WTC11 (cell line): ENCODE measurements at regions not wholly inside any gene's neighbourhood (a gene's known extent, or its start where the extent isn't known, plus 50 kb on each side); places are given as distances from the start of the nearest gene placed in this dataset.

ENCODE experiments used
- CTCF ChIP-seq: fragments of 200-600 bp; IDR thresholded peaks from 2 replicates; pipeline ENCODE4 v1.8.0; 2022; ENCODE audit warnings: antibody characterized with exemption
- E2F1 ChIP-seq: sonication (generic); formaldehyde crosslinking; IDR thresholded peaks from 2 replicates; pipeline ENCODE4 v1.8.0; 2022; ENCODE audit warnings: mild to moderate bottlenecking, missing genetic modification reagents
- E2F4 ChIP-seq: sonication (generic); formaldehyde crosslinking; IDR thresholded peaks from 2 replicates; pipeline ENCODE4 v1.8.1; 2022; ENCODE audit warnings: low read depth, mild to moderate bottlenecking, moderate library complexity, missing genetic modification reagents, borderline replicate concordance
- ESRRA ChIP-seq: sonication (generic); formaldehyde crosslinking; IDR thresholded peaks from 2 replicates; pipeline ENCODE4 v1.8.1; 2022; ENCODE audit warnings: mild to moderate bottlenecking, missing genetic modification reagents, borderline replicate concordance
- FOXP1 ChIP-seq: sonication (generic); formaldehyde crosslinking; IDR thresholded peaks from 2 replicates; pipeline ENCODE4 v1.8.0; 2022; ENCODE audit warnings: missing genetic modification reagents, mild to moderate bottlenecking, moderate library complexity, borderline replicate concordance
- GABPB1 ChIP-seq: sonication (generic); formaldehyde crosslinking; IDR thresholded peaks from 2 replicates; pipeline ENCODE4 v1.8.1; 2023; ENCODE audit warnings: mild to moderate bottlenecking, missing genetic modification reagents
- HMGXB4 ChIP-seq: sonication (generic); formaldehyde crosslinking; IDR thresholded peaks from 2 replicates; pipeline ENCODE4 v1.8.1; 2023; ENCODE audit warnings: mild to moderate bottlenecking, moderate library complexity, missing genetic modification reagents
- KAT7 ChIP-seq: sonication (generic); formaldehyde crosslinking; IDR thresholded peaks from 2 replicates; pipeline ENCODE4 v1.8.1; 2023; ENCODE audit warnings: missing genetic modification reagents, mild to moderate bottlenecking, borderline replicate concordance
- NR2C2 ChIP-seq: sonication (generic); formaldehyde crosslinking; IDR thresholded peaks from 2 replicates; pipeline ENCODE4 v1.8.0; 2022; ENCODE audit warnings: mild to moderate bottlenecking, missing genetic modification reagents
- TEAD4 ChIP-seq: sonication (generic); formaldehyde crosslinking; IDR thresholded peaks from 2 replicates; pipeline ENCODE4 v1.8.0; 2022; ENCODE audit warnings: mild to moderate bottlenecking, missing genetic modification reagents
- ZBTB43 ChIP-seq: sonication (generic); formaldehyde crosslinking; IDR thresholded peaks from 2 replicates; pipeline ENCODE4 v1.8.1; 2023; ENCODE audit warnings: mild to moderate bottlenecking, missing genetic modification reagents
- ZMAT4 ChIP-seq: fragments of 250-450 bp; sonication (Bioruptor Pico); IDR thresholded peaks from 2 replicates; pipeline ENCODE4 v1.9.0; 2021; ENCODE audit warnings: mild to moderate bottlenecking
- ZNF416 ChIP-seq: fragments of 250-450 bp; sonication (Bioruptor Pico); IDR thresholded peaks from 2 replicates; pipeline ENCODE4 v1.9.0; 2021; ENCODE audit warnings: mild to moderate bottlenecking, inconsistent platforms
- ZSCAN18 ChIP-seq: fragments of 250-450 bp; sonication (Bioruptor Pico); IDR thresholded peaks from 2 replicates; pipeline ENCODE4 v2.1.2; 2022; ENCODE audit warnings: mild to moderate bottlenecking, moderate library complexity

GRCh38 chr3:104206925-104207324 lies 1159.8 kb upstream of the ALCAM start:
- TF ChIP-seq NR2C2 (no peak), CTCF (no peak), ZSCAN18 (CRISPR knock-in tag) (no peak), KAT7 (CRISPR knock-in tag) (no peak), GABPB1 (CRISPR knock-in tag) (no peak), ESRRA (CRISPR knock-in tag) (no peak), ZMAT4 (CRISPR knock-in tag) (no peak), HMGXB4 (CRISPR knock-in tag) (no peak), ZNF416 (no peak), FOXP1 (CRISPR knock-in tag) (no peak), ZBTB43 (CRISPR knock-in tag) (no peak), E2F1 (no peak), E2F4 (CRISPR knock-in tag) (no peak), TEAD4 (CRISPR knock-in tag) (no peak)
